ENCODE measurements at regions not wholly inside any gene's neighbourhood (a gene's known extent, or its start where the extent isn't known, plus 50 kb on each side); places are given as distances from the start of the nearest gene placed in this dataset.

- no peak for TF ChIP-seq CREB5 (CRISPR knock-in tag; IDR thresholded peaks at IDR 0.05; ENCODE audit: low read depth)
- TF ChIP-seq POU6F1 (CRISPR knock-in tag; IDR thresholded peaks at IDR 0.05; ENCODE audit: borderline replicate concordance, low read depth): no peak
- TF ChIP-seq, protein P1, sequence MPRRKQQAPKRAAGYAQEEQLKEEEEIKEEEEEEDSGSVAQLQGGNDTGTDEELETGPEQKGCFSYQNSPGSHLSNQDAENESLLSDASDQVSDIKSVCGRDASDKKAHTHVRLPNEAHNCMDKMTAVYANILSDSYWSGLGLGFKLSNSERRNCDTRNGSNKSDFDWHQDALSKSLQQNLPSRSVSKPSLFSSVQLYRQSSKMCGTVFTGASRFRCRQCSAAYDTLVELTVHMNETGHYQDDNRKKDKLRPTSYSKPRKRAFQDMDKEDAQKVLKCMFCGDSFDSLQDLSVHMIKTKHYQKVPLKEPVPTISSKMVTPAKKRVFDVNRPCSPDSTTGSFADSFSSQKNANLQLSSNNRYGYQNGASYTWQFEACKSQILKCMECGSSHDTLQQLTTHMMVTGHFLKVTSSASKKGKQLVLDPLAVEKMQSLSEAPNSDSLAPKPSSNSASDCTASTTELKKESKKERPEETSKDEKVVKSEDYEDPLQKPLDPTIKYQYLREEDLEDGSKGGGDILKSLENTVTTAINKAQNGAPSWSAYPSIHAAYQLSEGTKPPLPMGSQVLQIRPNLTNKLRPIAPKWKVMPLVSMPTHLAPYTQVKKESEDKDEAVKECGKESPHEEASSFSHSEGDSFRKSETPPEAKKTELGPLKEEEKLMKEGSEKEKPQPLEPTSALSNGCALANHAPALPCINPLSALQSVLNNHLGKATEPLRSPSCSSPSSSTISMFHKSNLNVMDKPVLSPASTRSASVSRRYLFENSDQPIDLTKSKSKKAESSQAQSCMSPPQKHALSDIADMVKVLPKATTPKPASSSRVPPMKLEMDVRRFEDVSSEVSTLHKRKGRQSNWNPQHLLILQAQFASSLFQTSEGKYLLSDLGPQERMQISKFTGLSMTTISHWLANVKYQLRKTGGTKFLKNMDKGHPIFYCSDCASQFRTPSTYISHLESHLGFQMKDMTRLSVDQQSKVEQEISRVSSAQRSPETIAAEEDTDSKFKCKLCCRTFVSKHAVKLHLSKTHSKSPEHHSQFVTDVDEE (CRISPR knock-in tag; IDR thresholded peaks at IDR 0.05): no peak
- no peak for TF ChIP-seq ZFP3 (CRISPR knock-in tag; IDR thresholded peaks at IDR 0.05)
- TF ChIP-seq ARNTL (CRISPR knock-in tag; IDR thresholded peaks at IDR 0.05; ENCODE audit: borderline replicate concordance, low read depth): no peak
- TF ChIP-seq, protein P2, sequence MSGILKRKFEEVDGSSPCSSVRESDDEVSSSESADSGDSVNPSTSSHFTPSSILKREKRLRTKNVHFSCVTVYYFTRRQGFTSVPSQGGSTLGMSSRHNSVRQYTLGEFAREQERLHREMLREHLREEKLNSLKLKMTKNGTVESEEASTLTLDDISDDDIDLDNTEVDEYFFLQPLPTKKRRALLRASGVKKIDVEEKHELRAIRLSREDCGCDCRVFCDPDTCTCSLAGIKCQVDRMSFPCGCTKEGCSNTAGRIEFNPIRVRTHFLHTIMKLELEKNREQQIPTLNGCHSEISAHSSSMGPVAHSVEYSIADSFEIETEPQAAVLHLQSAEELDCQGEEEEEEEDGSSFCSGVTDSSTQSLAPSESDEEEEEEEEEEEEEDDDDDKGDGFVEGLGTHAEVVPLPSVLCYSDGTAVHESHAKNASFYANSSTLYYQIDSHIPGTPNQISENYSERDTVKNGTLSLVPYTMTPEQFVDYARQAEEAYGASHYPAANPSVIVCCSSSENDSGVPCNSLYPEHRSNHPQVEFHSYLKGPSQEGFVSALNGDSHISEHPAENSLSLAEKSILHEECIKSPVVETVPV (CRISPR knock-in tag; IDR thresholded peaks at IDR 0.05): no peak
- no peak for TF ChIP-seq PPARA (CRISPR knock-in tag; IDR thresholded peaks at IDR 0.05; ENCODE audit: borderline replicate concordance)
These were observed 167.9 kb upstream of the GLRA1 start for GRCh38 chr5:152092580-152092979.
